GM10266 (cell line): ENCODE measurements at regions not wholly inside any gene's neighbourhood (a gene's known extent, or its start where the extent isn't known, plus 50 kb on each side); places are given as distances from the start of the nearest gene placed in this dataset.
A peak's percentile ranks its signal among the peaks of the same experiment; 100 is the strongest.

Experiments used
- DNase-seq: peaks from one replicate; pipeline ENCODE4 v3.0.0; 2012; ENCODE audit errors: extremely low spot score
- CTCF ChIP-seq: IDR thresholded peaks from 2 replicates; pipeline ENCODE4 v1.5.1; 2012; ENCODE audit warnings: mild to moderate bottlenecking, low read depth; ENCODE audit not compliant: control insufficient read depth, insufficient read depth; ENCODE audit errors: missing control alignments

GRCh38 chr9:90741036-90741435 lies 60.6 kb upstream of the SYK start:
- DNase-seq = no peak
- TF ChIP-seq CTCF = no peak

- no peak for DNase-seq
- TF ChIP-seq CTCF = no peak
Measured at GRCh38 chr9:90737742-90738141, 63.9 kb upstream of the SYK start.

DNA sequence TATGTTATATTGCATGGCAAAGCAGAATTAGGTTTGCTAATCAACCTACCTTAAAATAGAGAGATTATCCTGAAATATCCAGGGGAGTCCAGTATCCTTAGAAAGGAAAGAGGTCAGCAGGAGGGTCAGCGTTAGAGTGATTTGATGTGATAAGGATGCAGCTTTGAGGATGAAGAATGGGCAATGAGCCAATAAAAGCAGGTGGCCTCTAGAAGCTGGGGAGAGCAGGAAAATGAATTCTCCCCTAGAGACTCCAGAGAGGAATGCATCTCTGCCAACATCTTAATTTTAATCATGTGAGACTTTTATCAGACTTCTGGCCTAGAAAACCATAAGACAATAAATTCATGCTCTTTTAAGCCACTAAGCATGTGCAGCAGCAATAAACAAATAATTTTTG lies 65.7 kb upstream of the SYK start:
- peak; percentile 1 for DNase-seq

GRCh38 chr9:90734631-90735030 lies 67.0 kb upstream of the SYK start:
- DNase-seq = no peak
- no peak for TF ChIP-seq CTCF

More for the DNA sequence above, 65.7 kb upstream of the SYK start:
- TF ChIP-seq CTCF = no peak

DNA sequence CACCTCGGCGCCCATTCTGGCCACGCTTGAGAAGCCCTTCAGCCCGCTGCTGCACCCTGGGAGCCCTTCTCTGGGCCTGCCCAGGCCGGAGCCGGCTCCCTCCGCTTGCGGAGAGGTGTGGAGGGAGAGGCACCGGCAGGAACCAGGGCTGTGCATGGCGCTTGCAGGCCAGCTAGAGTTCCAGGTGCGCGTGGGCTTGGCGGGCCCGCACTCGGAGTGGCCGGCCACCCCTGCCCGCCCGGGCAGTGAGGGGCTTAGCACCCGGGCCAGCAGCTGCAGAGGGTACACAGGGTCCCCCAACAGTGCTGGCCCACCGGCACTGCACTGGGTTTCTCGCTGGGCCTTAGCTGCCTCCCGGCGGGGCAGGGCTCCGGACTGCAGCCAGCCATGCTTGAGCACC lies 72.3 kb upstream of the SYK start:
- no peak for TF ChIP-seq CTCF
- no peak for DNase-seq

GRCh38 chr9:90727488-90727887 lies 74.1 kb upstream of the SYK start:
- no peak for DNase-seq
- TF ChIP-seq CTCF = no peak

GRCh38 chr9:90726215-90726614 lies 75.4 kb upstream of the SYK start:
- no peak for TF ChIP-seq CTCF
- no peak for DNase-seq
